ENCODE measurements at regions not wholly inside any gene's neighbourhood (a gene's known extent, or its start where the extent isn't known, plus 50 kb on each side); places are given as distances from the start of the nearest gene placed in this dataset.

- TF ChIP-seq CTCF (IDR thresholded peaks at IDR 0.05; ENCODE audit: low read length) (no peak), EZH2 (optimal IDR thresholded peaks at IDR 0.05; ENCODE audit: low read depth, low read length) (no peak)
These were observed 128.5 kb upstream of the ZNF717 start for GRCh38 chr3:75913800-75914350.
